GM21447 (cell line): ENCODE measurements at regions not wholly inside any gene's neighbourhood (a gene's known extent, or its start where the extent isn't known, plus 50 kb on each side); places are given as distances from the start of the nearest gene placed in this dataset.

Experiments
- ATAC-seq: cut with Tn5 transposase; IDR thresholded peaks from one replicate; pipeline ENCODE4 v1.9.1; 2021; ENCODE audit not compliant: unreplicated experiment

DNA sequence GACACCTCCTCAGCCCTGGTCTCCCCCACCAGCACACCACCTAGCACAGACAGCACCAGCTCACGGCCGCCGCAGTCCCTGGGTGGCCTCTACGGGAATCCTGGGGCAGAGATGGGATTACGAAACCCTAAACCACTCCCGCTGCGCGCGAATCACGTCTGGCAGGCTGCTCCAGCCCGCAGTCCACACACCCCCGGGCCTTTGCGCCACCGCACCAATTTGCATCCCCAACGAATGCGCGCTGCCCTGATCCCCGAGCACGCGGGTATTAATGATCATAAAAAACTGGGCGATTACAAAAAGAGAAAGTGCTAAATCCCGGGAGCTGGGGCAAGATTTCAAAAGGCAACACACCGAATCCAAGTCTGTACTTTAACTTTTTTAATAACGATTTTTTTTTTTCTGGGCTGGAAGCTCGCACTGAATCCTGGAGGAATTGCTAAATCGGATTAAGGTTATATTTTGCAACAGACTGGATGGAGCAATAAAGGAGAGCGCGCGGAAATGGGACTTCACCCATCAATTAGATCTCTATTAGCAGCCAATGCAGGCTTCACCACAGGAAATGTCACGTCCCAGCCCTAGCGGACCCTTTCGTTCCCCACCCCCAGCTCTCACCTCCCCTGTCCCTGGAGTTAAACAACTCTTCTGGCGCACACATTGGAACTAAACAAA lies 69.8 kb upstream of the TMEM33 start:
- no peak for ATAC-seq

GRCh38 chr4:41859087-41859486 lies 76.1 kb upstream of the TMEM33 start:
- ATAC-seq, result no peak

DNA sequence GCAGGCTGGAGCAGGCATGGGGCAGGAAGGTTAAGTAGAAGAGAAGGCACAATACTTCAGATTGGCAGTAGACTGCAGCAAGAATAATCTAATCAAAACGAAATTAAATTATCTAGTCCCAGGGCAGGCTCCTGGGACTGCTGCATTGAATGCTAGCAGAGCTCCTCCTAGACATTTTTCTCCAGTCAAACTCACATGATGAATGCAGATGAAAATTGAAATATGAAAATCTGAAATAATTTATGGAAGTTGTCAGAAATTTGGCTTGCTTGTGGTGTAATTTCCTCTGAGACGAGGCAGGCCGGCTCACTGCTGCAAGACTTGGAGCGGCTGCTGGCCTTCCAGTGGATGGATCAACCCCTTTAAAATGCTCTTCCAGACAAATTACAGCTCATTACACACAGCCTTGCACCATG lies 78.0 kb upstream of the TMEM33 start:
- no peak for ATAC-seq

- no peak for ATAC-seq
These were observed 78.4 kb upstream of the TMEM33 start for GRCh38 chr4:41856797-41857196.

- no peak for ATAC-seq
These were observed 81.3 kb upstream of the TMEM33 start for GRCh38 chr4:41853973-41854372.

DNA sequence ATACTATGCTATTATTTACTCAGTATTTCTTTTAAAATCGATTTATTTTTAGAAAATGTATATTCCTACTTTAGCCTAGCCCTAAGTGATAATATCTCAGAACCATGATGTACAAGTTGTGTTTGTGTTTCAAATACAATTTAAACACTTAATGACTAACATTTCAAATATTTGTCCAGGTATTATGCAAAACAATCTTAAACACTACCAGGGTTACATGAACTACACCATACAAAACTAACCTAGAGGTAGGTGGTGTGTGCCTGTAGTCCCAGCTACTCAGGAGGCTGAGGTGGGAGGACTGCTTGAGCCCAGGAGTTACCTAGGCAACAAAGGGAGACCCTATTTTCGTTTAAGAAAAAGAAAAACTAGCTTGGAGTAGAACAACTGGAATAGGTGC lies 83.0 kb upstream of the TMEM33 start:
- no peak for ATAC-seq

DNA sequence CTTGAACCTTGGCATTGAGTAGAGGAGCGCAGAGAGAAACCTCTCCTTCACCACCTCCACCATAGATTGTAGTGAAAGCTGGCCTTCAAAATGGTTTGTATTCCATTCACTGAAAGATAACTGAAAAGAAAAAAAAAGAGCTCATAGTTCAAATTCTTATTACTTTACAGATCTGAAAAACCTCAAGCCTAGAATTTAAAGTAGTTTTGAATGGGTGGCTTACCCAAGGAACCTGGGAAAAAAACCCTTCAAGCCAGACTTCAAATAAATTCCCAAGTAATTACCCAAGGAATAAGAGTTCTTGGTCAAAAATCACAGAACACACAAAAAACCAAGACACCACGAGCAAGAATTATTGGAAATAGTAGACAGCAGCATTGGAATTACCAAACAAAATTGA lies 83.6 kb upstream of the TMEM33 start:
- ATAC-seq, result no peak

DNA sequence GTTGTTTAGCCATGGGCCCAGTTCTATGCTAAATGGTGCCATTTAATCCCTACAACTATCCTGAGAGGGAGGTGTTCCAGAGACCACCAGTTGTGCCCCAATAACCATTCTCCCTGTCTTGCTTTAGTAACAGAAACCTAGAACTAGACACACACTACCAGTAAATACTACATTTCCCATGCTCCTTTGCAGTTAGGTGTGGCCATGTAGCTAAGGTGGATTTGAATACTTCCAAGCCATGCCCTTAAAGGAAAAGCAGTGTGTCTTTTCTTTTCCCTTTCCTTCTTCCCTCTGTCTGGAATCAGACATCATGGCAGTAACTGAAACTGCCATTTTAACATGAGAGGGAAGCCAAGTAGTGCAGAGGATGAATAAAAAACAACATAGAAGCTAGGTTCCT lies 90.9 kb upstream of the TMEM33 start:
- no peak for ATAC-seq

- ATAC-seq, result no peak
These were observed 91.7 kb upstream of the PHOX2B start for GRCh38 chr4:41839916-41840854.

GRCh38 chr4:41838590-41838989 lies 90.1 kb upstream of the PHOX2B start:
- ATAC-seq, result no peak

DNA sequence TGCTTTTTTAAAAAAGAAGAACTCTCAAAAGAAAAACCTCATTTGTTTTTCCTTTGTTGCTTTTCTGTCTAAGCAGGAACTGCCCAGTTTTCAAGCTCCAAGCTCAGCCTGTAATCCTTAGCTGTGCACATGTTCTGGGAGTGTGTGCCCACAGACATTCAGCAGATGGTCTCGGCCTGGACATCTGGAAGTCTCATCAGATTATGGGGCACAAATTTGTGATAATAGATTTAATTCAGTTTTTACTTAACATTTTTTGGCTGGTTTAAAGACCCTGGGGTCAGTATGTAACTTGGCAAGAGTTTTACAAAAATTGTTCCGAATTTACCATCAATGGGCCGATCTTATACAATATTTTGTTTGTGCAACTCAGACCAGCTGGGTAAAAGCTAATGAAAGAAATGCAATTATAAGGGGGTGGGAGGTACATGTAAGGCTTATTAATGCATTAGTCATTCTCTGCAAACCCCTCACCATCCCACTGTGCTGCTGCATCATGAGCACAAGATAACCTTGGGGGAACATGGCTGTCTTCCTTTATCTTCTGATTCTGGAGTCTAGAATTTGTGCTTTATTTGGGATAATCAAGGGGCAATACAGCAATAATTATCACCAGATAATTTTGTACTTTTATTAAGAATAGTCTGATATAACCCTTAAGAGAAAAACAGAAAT lies 86.9 kb upstream of the PHOX2B start:
- no peak for ATAC-seq

DNA sequence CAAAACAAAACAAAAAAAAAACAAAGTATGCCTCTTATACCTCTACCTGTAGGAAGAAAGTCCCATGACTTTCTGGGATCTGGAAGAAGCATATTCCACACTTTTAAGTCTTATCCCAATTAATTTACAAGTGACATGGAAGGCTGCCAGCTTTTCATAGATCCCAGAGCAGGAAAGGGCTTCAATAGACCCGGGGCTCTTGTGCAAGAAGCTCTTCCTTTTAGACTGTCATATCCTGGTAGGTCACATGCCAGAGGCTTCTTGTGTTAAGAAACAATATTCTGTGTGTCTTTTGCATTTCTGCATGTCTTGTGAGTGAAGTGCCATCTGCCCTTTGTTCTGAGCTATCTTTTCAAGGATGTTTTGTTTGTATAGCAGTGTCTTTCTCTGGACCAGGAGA lies 84.4 kb upstream of the PHOX2B start:
- no peak for ATAC-seq

- no peak for ATAC-seq
These were observed 73.8 kb upstream of the PHOX2B start for GRCh38 chr4:41822325-41822724.

- no peak for ATAC-seq
These were observed 71.9 kb upstream of the PHOX2B start for GRCh38 chr4:41820473-41820872.

- no peak for ATAC-seq
These were observed 71.1 kb upstream of the PHOX2B start for GRCh38 chr4:41819621-41820020.

- ATAC-seq, result no peak
These were observed 66.9 kb upstream of the PHOX2B start for GRCh38 chr4:41815473-41815872.

- no peak for ATAC-seq
These were observed 66.0 kb upstream of the PHOX2B start for GRCh38 chr4:41814565-41814964.

DNA sequence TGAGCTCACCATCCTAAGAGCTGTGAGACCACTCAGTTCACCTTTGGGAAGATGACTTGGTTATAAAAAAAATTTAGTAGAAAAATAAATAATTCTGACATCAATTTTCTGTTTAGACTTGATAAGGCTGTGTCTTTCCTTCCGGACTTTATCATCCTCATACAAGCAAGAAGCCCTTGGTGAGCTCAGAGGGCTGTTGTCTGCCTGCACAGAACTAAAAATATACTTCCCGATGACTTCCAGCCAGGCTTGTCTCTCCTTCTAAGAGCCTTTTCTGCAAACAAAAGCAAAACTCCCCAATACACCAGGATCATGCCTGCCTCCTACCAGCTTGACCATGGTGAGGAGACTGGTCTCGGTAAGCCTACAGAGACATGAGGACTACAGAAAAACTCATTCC lies 58.3 kb upstream of the PHOX2B start:
- ATAC-seq, result no peak

- ATAC-seq, result no peak
These were observed 54.1 kb upstream of the PHOX2B start for GRCh38 chr4:41802590-41802989.

GRCh38 chr4:41799126-41799525 lies 50.6 kb upstream of the PHOX2B start:
- ATAC-seq, result no peak
